ENCODE measurements at regions not wholly inside any gene's neighbourhood (a gene's known extent, or its start where the extent isn't known, plus 50 kb on each side); places are given as distances from the start of the nearest gene placed in this dataset.

GRCh38 chr12:24079083-24079482, 129.6 kb upstream of the SOX5 start:
- no peak for ATAC-seq
- ChIA-PET CTCF (no interaction called here), POLR2A (no interaction called here)
- FAIRE-seq, result no peak
- TF ChIP-seq MAFK (IDR thresholded peaks at IDR 0.05; ENCODE audit: partially characterized antibody), result no peak
- no peak for TF ChIP-seq CEBPB (IDR thresholded peaks at IDR 0.05)
- Histone ChIP-seq H3K4me3 (no peak overlapping the region), H3K9me3 (no peaks in the 10 kb centered on the region), H3K27ac (no peak overlapping the region), H3K4me1 (no peaks in the 10 kb centered on the region), H3K4me2 (no peak overlapping the region)
- no peak for DNase-seq (ENCODE audit: low read depth in 1 of 2, low spot score in 1 of 2)
- 5% methylated on average over 2 of the region's 2 CpGs for WGBS (ENCODE audit: missing lambda C conversion rate)

GRCh38 chr12:24078318-24078765, 128.9 kb upstream of the SOX5 start:
- WGBS (ENCODE audit: missing lambda C conversion rate), result 3% methylated on average over 1 of the region's 1 CpG
- no peak overlapping the region for H3K4me2 ChIP-seq

GRCh38 chr12:24077161-24077560, 127.7 kb upstream of the SOX5 start:
- 0% methylated on average over 5 of the region's 5 CpGs for WGBS (ENCODE audit: missing lambda C conversion rate)
- POLR2A ChIA-PET, result no interaction called here

More at GRCh38 chr12:24078318-24078765, 128.9 kb upstream of the SOX5 start:
- H3K4me1 ChIP-seq, result no peaks in the 10 kb centered on the region
- POLR2A ChIA-PET, result no interaction called here
- CTCF ChIA-PET, result no interaction called here
- H3K27ac ChIP-seq, result no peak overlapping the region
- ATAC-seq (no peak), FAIRE-seq (no peak), DNase-seq (ENCODE audit: low read depth in 1 of 2, low spot score in 1 of 2) (no peak)
- no peak for TF ChIP-seq RNF2 (IDR thresholded peaks at IDR 0.05; ENCODE audit: borderline replicate concordance, low read depth)
- TF ChIP-seq TP53 (CRISPR knock-in tag; IDR thresholded peaks at IDR 0.05), result no peak
- no peak for TF ChIP-seq NPAS2 (CRISPR knock-in tag; IDR thresholded peaks at IDR 0.05; ENCODE audit: borderline replicate concordance)
- TF ChIP-seq RFX5 (IDR thresholded peaks at IDR 0.05), result no peak
- TF ChIP-seq MAFK (IDR thresholded peaks at IDR 0.05; ENCODE audit: partially characterized antibody), result no peak
- TF ChIP-seq RARB (CRISPR knock-in tag; IDR thresholded peaks at IDR 0.05), result no peak
- TF ChIP-seq JUN (IDR thresholded peaks at IDR 0.05), result no peak
- no peak for TF ChIP-seq ZC3H11A (IDR thresholded peaks at IDR 0.05)
- no peak for TF ChIP-seq HES2 (IDR thresholded peaks at IDR 0.05)
- no peak for TF ChIP-seq RAD21 (conservative IDR thresholded peaks at IDR 0.05 in 1 of 2, IDR thresholded peaks at IDR 0.05 in 1 of 2)
- TF ChIP-seq GATA3 (IDR thresholded peaks at IDR 0.05; ENCODE audit: borderline replicate concordance), result no peak
- TF ChIP-seq PHF8 (IDR thresholded peaks at IDR 0.05; ENCODE audit: borderline replicate concordance, low read depth), result no peak
- no peak for TF ChIP-seq KDM1A (IDR thresholded peaks at IDR 0.05; ENCODE audit: low read depth)
- H3K4me3 ChIP-seq, result no peak overlapping the region
- no peaks in the 10 kb centered on the region for H3K9me3 ChIP-seq

GRCh38 chr12:24075650-24076049, 126.2 kb upstream of the SOX5 start:
- FAIRE-seq, result no peak
- H3K4me3 ChIP-seq, result no peak overlapping the region
- H3K9me3 ChIP-seq, result no peaks in the 10 kb centered on the region
- H3K4me1 ChIP-seq, result no peaks in the 10 kb centered on the region
- CTCF ChIA-PET, result interaction anchor here (0.7 kb wide), 1 partner anchor 11 kb away, joined by 3 read pairs; no protein-coding TSS in a partner anchor
- no peak for DNase-seq (ENCODE audit: low read depth in 1 of 2, low spot score in 1 of 2)
- 0% methylated on average over 1 of the region's 1 CpG for WGBS (ENCODE audit: missing lambda C conversion rate)
- H3K27ac ChIP-seq, result no peak overlapping the region
- no peak for ATAC-seq
- TF ChIP-seq GATA3 (IDR thresholded peaks at IDR 0.05; ENCODE audit: borderline replicate concordance) (no peak), ZFP36 (IDR thresholded peaks at IDR 0.05; ENCODE audit: borderline replicate concordance, partially characterized antibody) (no peak), SREBF2 (IDR thresholded peaks at IDR 0.05) (no peak), FOXS1 (CRISPR knock-in tag; IDR thresholded peaks at IDR 0.05) (no peak), RFX5 (IDR thresholded peaks at IDR 0.05) (no peak), NR3C1 (IDR thresholded peaks at IDR 0.05) (no peak), CEBPB (IDR thresholded peaks at IDR 0.05) (no peak), EHF (CRISPR knock-in tag; IDR thresholded peaks at IDR 0.05) (no peak), MAFK (IDR thresholded peaks at IDR 0.05; ENCODE audit: partially characterized antibody) (no peak), MAZ (IDR thresholded peaks at IDR 0.05; ENCODE audit: borderline replicate concordance, low read depth, low read length) (no peak)
- H3K4me2 ChIP-seq, result no peak overlapping the region
- POLR2A ChIA-PET, result no interaction called here

More at GRCh38 chr12:24077161-24077560, 127.7 kb upstream of the SOX5 start:
- CTCF ChIA-PET, result no interaction called here
- H3K4me3 ChIP-seq, result no peak overlapping the region
- H3K9me3 ChIP-seq, result no peaks in the 10 kb centered on the region
- TF ChIP-seq NPAS2 (CRISPR knock-in tag; IDR thresholded peaks at IDR 0.05; ENCODE audit: borderline replicate concordance) (no peak), FOXS1 (CRISPR knock-in tag; IDR thresholded peaks at IDR 0.05) (no peak), TFCP2L1 (CRISPR knock-in tag; IDR thresholded peaks at IDR 0.05) (no peak), CHD4 (IDR thresholded peaks at IDR 0.05; ENCODE audit: borderline replicate concordance) (no peak), RAD21 (conservative IDR thresholded peaks at IDR 0.05 in 1 of 2, IDR thresholded peaks at IDR 0.05 in 1 of 2) (no peak), PBX3 (IDR thresholded peaks at IDR 0.05) (no peak), ESRRA (IDR thresholded peaks at IDR 0.05; ENCODE audit: borderline replicate concordance, low read length) (no peak), MYC (IDR thresholded peaks at IDR 0.05; ENCODE audit: borderline replicate concordance, low read length) (no peak)
- DNase-seq (ENCODE audit: low read depth in 1 of 2, low spot score in 1 of 2), result no peak
- H3K4me1 ChIP-seq, result no peaks in the 10 kb centered on the region
- FAIRE-seq, result no peak
- no peak overlapping the region for H3K4me2 ChIP-seq
- ATAC-seq, result no peak
- no peak overlapping the region for H3K27ac ChIP-seq
